ENCODE measurements at regions not wholly inside any gene's neighbourhood (a gene's known extent, or its start where the extent isn't known, plus 50 kb on each side); places are given as distances from the start of the nearest gene placed in this dataset.

DNA sequence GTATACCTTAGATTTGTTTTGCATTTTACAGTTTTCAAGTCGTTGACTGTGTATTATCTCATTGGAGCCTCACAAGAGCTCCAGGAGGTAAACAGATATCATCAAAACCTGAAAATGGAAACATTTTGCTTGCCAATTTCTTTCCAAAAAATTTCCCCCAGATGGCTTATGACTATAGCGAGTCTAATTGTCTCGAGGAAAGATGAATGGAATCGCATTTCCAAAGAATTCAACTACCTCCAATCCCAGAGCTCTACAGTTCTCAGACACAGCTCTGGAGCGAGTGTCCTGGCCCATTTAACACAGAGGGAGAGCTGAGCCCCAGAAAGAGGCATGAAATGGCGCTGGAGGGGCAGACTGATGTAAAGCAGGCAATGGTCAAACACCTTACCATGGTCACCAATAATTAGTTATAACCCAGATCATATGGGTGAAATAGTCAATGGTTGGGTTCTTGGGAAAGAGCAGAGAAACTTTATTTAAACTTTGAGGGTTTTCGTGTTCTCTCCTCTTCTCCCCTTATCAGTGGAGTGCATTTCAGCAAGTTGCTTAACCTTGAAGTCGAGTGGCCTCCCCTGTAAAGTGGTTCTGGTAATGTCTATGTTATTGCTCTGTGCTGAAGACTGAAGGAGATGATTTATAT is 168.2 kb downstream of the ZDHHC21 start:
- no peaks in the 10 kb centered on the region for H3K36me3 ChIP-seq (ENCODE audit: control insufficient read depth in 4 of 4, insufficient read depth in 4 of 4, low read length in 4 of 4)
- no peak overlapping the region for H3K27ac ChIP-seq (ENCODE audit: low read depth in 1 of 2, low read length in 1 of 2)
- peak in 1 of 3 donors; percentile 38 for DNase-seq
- ATAC-seq (ENCODE audit: insufficient read depth, low FRiP score) = peak; percentile 30
- no peak overlapping the region for H3K9ac ChIP-seq (ENCODE audit: insufficient read depth in 1 of 2, low read length in 2 of 2)
- H3K27me3 ChIP-seq (ENCODE audit: control insufficient read depth in 3 of 3, insufficient read depth in 3 of 3, low read length in 2 of 3) = no peaks in the 10 kb centered on the region
- H3K9me3 ChIP-seq (ENCODE audit: control insufficient read depth in 4 of 4, insufficient read depth in 3 of 4, low read length in 3 of 4) = no peaks in the 10 kb centered on the region
- H3K4me3 ChIP-seq = no peak overlapping the region
- 76 to 87% methylated on average over 8 of the region's 8 CpGs for WGBS, 2 donors
- TF ChIP-seq CTCF (IDR thresholded peaks at IDR 0.05; ENCODE audit: control extremely low read depth, extremely low read depth) = no peak
- H3K4me1 ChIP-seq (ENCODE audit: control insufficient read depth in 5 of 5, insufficient read depth in 5 of 5, low read length in 5 of 5) = peaks cover 0 to 9% (median 0%) of the 10 kb centered on the region in 5 donors

DNA sequence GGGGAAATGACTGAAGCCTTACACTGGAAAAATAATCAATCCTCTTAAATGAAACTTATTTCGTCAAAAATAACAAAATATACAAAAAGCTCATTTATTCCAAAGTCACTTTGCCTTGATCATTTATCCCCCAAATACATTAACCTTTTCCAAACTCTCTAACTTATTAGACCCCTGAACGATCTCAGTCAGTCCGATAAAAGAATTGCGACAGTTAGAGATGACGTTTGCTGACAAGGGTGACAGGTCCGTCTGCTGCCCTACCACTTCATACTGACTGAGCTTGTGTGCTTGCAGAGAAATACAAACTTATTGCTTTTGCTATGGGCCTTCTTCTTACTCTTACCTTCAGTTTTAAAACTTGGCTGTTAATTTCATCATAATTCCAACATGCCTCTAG is 169.7 kb downstream of the ZDHHC21 start:
- WGBS, 2 donors = 71 to 85% methylated on average over 6 of the region's 6 CpGs
- Histone ChIP-seq H3K27me3 (ENCODE audit: control insufficient read depth in 3 of 3, insufficient read depth in 3 of 3, low read length in 2 of 3) (no peaks in the 10 kb centered on the region), H3K9me3 (ENCODE audit: control insufficient read depth in 4 of 4, insufficient read depth in 3 of 4, low read length in 3 of 4) (no peaks in the 10 kb centered on the region), H3K27ac (ENCODE audit: low read depth in 1 of 2, low read length in 1 of 2) (no peak overlapping the region), H3K36me3 (ENCODE audit: control insufficient read depth in 4 of 4, insufficient read depth in 4 of 4, low read length in 4 of 4) (no peaks in the 10 kb centered on the region), H3K9ac (ENCODE audit: insufficient read depth in 1 of 2, low read length in 2 of 2) (no peak overlapping the region), H3K4me3 (no peak overlapping the region), H3K4me1 (ENCODE audit: control insufficient read depth in 5 of 5, insufficient read depth in 5 of 5, low read length in 5 of 5) (peaks cover 0 to 2% (median 0%) of the 10 kb centered on the region in 5 donors)
- no peak for ATAC-seq (ENCODE audit: insufficient read depth, low FRiP score)
- no peak for TF ChIP-seq CTCF (IDR thresholded peaks at IDR 0.05; ENCODE audit: control extremely low read depth, extremely low read depth)
- no peak for DNase-seq

DNA sequence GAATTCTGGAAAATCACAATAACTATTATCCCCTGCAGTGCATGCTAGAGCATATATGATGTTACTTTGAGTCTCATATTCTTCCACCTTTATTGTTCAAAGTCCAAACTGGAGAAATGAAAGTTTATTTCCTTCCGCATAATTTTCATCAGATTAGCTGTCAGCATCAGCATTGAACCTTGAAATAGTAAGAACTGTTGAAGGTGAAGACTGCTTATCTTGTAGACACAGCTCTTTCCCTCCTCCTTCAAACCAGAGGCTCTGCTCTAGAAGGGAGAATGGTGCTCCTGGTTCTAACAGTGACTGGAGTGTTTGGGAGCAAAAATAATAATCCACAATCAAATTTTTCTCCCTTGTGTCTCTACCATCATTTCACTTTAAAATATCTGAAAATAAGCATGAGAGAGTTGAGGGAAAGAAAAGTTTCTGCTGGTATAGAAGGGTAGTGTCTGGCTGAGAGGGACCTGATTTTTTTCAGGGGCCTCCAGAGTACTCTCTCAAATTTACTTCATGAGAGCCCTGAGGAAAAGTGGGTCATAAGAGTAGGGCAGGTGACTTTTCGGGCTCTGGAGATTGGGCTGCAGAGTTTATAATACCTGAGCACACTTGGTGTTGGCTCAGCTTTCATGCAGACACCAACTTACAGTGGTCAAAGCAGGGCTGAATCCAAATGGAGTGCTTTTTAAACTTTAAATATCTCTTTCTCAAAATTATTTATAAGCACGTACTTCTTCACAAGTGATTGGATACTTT is 170.4 kb downstream of the ZDHHC21 start:
- no peak overlapping the region for H3K9ac ChIP-seq (ENCODE audit: insufficient read depth in 1 of 2, low read length in 2 of 2)
- no peaks in the 10 kb centered on the region for H3K4me1 ChIP-seq (ENCODE audit: control insufficient read depth in 5 of 5, insufficient read depth in 5 of 5, low read length in 5 of 5)
- TF ChIP-seq CTCF (IDR thresholded peaks at IDR 0.05; ENCODE audit: control extremely low read depth, extremely low read depth) = no peak
- no peaks in the 10 kb centered on the region for H3K9me3 ChIP-seq (ENCODE audit: control insufficient read depth in 4 of 4, insufficient read depth in 3 of 4, low read length in 3 of 4)
- no peak overlapping the region for H3K4me3 ChIP-seq
- H3K36me3 ChIP-seq (ENCODE audit: control insufficient read depth in 4 of 4, insufficient read depth in 4 of 4, low read length in 4 of 4) = no peaks in the 10 kb centered on the region
- H3K27ac ChIP-seq (ENCODE audit: low read depth in 1 of 2, low read length in 1 of 2) = no peak overlapping the region
- no peaks in the 10 kb centered on the region for H3K27me3 ChIP-seq (ENCODE audit: control insufficient read depth in 3 of 3, insufficient read depth in 3 of 3, low read length in 2 of 3)
- 71 to 89% methylated on average over 3 of the region's 3 CpGs for WGBS, 2 donors
- DNase-seq (no peak), ATAC-seq (ENCODE audit: insufficient read depth, low FRiP score) (no peak)

All from lung (tissue), 11 donors.